H1 (cell line): ENCODE measurements at regions not wholly inside any gene's neighbourhood (a gene's known extent, or its start where the extent isn't known, plus 50 kb on each side); places are given as distances from the start of the nearest gene placed in this dataset.
"Not testable (repeated sequence)": the region's sequence is repeated elsewhere in the genome, so short reads cannot be mapped to it uniquely, and the experiment has no call there.

Experiments
- CHD1 ChIP-seq: IDR thresholded peaks from 2 replicates; pipeline ENCODE4 v1.6.1; 2012; ENCODE audit warnings: low read depth, low read length, improper control_type of control experiment
- CREB1 ChIP-seq: IDR thresholded peaks from 2 replicates; pipeline ENCODE4 v1.6.1; 2012; ENCODE audit warnings: inconsistent platforms
- GTF2F1 ChIP-seq: IDR thresholded peaks from 2 replicates; pipeline ENCODE4 v1.6.1; 2012; ENCODE audit warnings: low read depth, low read length, improper control_type of control experiment, borderline replicate concordance
- MAFK ChIP-seq: IDR thresholded peaks from 2 replicates; pipeline ENCODE4 v1.6.1; 2012; ENCODE audit warnings: low read depth, mild to moderate bottlenecking, improper control_type of control experiment, low read length
- NANOG ChIP-seq: IDR thresholded peaks from 2 replicates; pipeline ENCODE4 v1.6.1; 2011; ENCODE audit warnings: low read length, low read depth, mild to moderate bottlenecking, inconsistent platforms; ENCODE audit not compliant: insufficient read depth, poor library complexity, severe bottlenecking
- POLR2A ChIP-seq, 2 experiments: IDR thresholded peaks; 1 replicate in 1 of 2; 2 replicates in 1 of 2; pipeline ENCODE4 v1.6.1; 2011; ENCODE audit warnings: low read depth in 2 of 2, low read length in 2 of 2, mild to moderate bottlenecking in 2 of 2; ENCODE audit errors: control extremely low read depth in 1 of 2
- POLR2AphosphoS5 ChIP-seq: IDR thresholded peaks from 2 replicates; pipeline ENCODE4 v1.6.1; 2011; ENCODE audit warnings: low read depth, low read length
- SIRT6 ChIP-seq: IDR thresholded peaks from one replicate; pipeline ENCODE4 v1.7.1; 2012; ENCODE audit warnings: low read length, inconsistent platforms
- SP1 ChIP-seq: IDR thresholded peaks from 2 replicates; pipeline ENCODE4 v1.6.1; 2011; ENCODE audit warnings: low read depth, low read length
- SUZ12 ChIP-seq: fragments of 200-600 bp; sonication (generic); IDR thresholded peaks from 2 replicates; pipeline ENCODE4 v1.6.1; 2012; ENCODE audit warnings: mild to moderate bottlenecking, inconsistent platforms, low read length, moderate library complexity, mixed read lengths
- TAF1 ChIP-seq: IDR thresholded peaks from 2 replicates; pipeline ENCODE4 v1.6.1; 2011; ENCODE audit warnings: mild to moderate bottlenecking, low read depth, low read length
- TBP ChIP-seq: IDR thresholded peaks from 2 replicates; pipeline ENCODE4 v1.6.1; 2011; ENCODE audit warnings: low read depth, low read length, improper control_type of control experiment
- TF ChIP-seq, protein P1 (sequence below), 3 experiments: IDR thresholded peaks; 1 replicate in 2 of 3; 2 replicates in 1 of 3; pipeline versions ENCODE4 v1.5.1 to v1.6.1; 2011; ENCODE audit warnings: low read length in 3 of 3, mild to moderate bottlenecking in 3 of 3, inconsistent platforms in 2 of 3, low read depth in 1 of 3, moderate library complexity in 1 of 3; ENCODE audit not compliant: insufficient read depth in 1 of 3; ENCODE audit errors: control extremely low read depth in 1 of 3
- TF ChIP-seq, protein P2 (sequence below): IDR thresholded peaks from 2 replicates; pipeline ENCODE4 v1.6.1; 2012; ENCODE audit warnings: low read length, inconsistent platforms

DNA sequence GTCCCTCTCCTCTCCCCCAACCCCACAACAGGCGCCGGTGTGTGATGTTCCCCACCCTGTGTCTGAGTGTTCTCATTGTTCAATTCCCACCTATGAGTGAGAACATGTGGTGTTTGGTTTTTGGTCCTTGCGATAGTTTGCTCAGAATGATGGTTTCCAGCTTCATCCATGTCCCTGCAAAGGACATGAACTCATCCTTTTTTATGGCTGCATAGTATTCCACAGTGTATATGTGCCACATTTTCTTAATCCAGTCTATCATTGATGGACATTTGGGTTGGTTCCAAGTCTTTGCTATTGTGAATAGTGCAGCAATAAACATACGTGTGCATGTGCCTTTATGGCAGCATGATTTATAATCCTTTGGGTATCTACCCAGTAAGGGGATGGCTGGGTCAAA, 90.5 kb upstream of the CTBP2 start:
- not testable (repeated sequence) for TF ChIP-seq POLR2AphosphoS5; TAF1; GTF2F1; SUZ12; TBP; CHD1; NANOG; POLR2A (IDR thresholded peaks at IDR 0.05; ENCODE audit: control extremely low read depth in 1 of 2, low read depth in 2 of 2, low read length in 2 of 2); SP1; SIRT6; MAFK; CREB1
- TF ChIP-seq, protein P1, sequence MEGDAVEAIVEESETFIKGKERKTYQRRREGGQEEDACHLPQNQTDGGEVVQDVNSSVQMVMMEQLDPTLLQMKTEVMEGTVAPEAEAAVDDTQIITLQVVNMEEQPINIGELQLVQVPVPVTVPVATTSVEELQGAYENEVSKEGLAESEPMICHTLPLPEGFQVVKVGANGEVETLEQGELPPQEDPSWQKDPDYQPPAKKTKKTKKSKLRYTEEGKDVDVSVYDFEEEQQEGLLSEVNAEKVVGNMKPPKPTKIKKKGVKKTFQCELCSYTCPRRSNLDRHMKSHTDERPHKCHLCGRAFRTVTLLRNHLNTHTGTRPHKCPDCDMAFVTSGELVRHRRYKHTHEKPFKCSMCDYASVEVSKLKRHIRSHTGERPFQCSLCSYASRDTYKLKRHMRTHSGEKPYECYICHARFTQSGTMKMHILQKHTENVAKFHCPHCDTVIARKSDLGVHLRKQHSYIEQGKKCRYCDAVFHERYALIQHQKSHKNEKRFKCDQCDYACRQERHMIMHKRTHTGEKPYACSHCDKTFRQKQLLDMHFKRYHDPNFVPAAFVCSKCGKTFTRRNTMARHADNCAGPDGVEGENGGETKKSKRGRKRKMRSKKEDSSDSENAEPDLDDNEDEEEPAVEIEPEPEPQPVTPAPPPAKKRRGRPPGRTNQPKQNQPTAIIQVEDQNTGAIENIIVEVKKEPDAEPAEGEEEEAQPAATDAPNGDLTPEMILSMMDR (IDR thresholded peaks at IDR 0.05; ENCODE audit: control extremely low read depth in 1 of 3, insufficient read depth in 1 of 3, low read depth in 1 of 3, low read length in 3 of 3) = not testable (repeated sequence)
- TF ChIP-seq, protein P2, sequence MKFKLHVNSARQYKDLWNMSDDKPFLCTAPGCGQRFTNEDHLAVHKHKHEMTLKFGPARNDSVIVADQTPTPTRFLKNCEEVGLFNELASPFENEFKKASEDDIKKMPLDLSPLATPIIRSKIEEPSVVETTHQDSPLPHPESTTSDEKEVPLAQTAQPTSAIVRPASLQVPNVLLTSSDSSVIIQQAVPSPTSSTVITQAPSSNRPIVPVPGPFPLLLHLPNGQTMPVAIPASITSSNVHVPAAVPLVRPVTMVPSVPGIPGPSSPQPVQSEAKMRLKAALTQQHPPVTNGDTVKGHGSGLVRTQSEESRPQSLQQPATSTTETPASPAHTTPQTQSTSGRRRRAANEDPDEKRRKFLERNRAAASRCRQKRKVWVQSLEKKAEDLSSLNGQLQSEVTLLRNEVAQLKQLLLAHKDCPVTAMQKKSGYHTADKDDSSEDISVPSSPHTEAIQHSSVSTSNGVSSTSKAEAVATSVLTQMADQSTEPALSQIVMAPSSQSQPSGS = not testable (repeated sequence)
